HCT116 (cell line): ENCODE measurements at regions not wholly inside any gene's neighbourhood (a gene's known extent, or its start where the extent isn't known, plus 50 kb on each side); places are given as distances from the start of the nearest gene placed in this dataset.

Experiments used
- ELF1 ChIP-seq: IDR thresholded peaks from 2 replicates; pipeline ENCODE4 v1.6.1; 2012; ENCODE audit warnings: low read depth, borderline replicate concordance
- MAX ChIP-seq: IDR thresholded peaks from 2 replicates; pipeline ENCODE4 v1.6.1; 2012
- TF ChIP-seq, protein P1 (sequence below), 3 experiments: fragments of 200-600 bp in 1 of 3; sonication (generic) in 1 of 3; IDR thresholded peaks in 2 of 3; conservative IDR thresholded peaks in 1 of 3; 2 replicates each; pipeline ENCODE4 v1.5.1; 2012 to 2017; ENCODE audit warnings: low read depth in 2 of 3, low read length in 2 of 3, antibody characterized with exemption in 1 of 3, borderline replicate concordance in 1 of 3, control low read depth in 1 of 3, mild to moderate bottlenecking in 1 of 3, mixed read lengths in 1 of 3, mixed run types in 1 of 3, moderate library complexity in 1 of 3; ENCODE audit not compliant: insufficient read depth in 1 of 3
- TF ChIP-seq, protein P2 (sequence below): IDR thresholded peaks from 2 replicates; pipeline ENCODE4 v1.6.1; 2012

GRCh38 chrX:125404667-125405160 lies 85.0 kb downstream of the TEX13C start:
- TF ChIP-seq, protein P1, sequence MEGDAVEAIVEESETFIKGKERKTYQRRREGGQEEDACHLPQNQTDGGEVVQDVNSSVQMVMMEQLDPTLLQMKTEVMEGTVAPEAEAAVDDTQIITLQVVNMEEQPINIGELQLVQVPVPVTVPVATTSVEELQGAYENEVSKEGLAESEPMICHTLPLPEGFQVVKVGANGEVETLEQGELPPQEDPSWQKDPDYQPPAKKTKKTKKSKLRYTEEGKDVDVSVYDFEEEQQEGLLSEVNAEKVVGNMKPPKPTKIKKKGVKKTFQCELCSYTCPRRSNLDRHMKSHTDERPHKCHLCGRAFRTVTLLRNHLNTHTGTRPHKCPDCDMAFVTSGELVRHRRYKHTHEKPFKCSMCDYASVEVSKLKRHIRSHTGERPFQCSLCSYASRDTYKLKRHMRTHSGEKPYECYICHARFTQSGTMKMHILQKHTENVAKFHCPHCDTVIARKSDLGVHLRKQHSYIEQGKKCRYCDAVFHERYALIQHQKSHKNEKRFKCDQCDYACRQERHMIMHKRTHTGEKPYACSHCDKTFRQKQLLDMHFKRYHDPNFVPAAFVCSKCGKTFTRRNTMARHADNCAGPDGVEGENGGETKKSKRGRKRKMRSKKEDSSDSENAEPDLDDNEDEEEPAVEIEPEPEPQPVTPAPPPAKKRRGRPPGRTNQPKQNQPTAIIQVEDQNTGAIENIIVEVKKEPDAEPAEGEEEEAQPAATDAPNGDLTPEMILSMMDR (IDR thresholded peaks at IDR 0.05 in 2 of 3, conservative IDR thresholded peaks at IDR 0.05 in 1 of 3; ENCODE audit: borderline replicate concordance in 1 of 3, insufficient read depth in 1 of 3, low read depth in 2 of 3, low read length in 2 of 3), result no peak
- TF ChIP-seq, protein P2, sequence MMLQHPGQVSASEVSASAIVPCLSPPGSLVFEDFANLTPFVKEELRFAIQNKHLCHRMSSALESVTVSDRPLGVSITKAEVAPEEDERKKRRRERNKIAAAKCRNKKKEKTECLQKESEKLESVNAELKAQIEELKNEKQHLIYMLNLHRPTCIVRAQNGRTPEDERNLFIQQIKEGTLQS, result no peak
- TF ChIP-seq ELF1, result no peak
- TF ChIP-seq MAX, result no peak
